GM19324 (cell line): ENCODE measurements at regions not wholly inside any gene's neighbourhood (a gene's known extent, or its start where the extent isn't known, plus 50 kb on each side); places are given as distances from the start of the nearest gene placed in this dataset.
A peak's percentile ranks its signal among the peaks of the same experiment; 100 is the strongest.

Experiments
- ATAC-seq: cut with Tn5 transposase; IDR thresholded peaks from one replicate; pipeline ENCODE4 v1.9.1; 2021; ENCODE audit warnings: mild to moderate bottlenecking, moderate library complexity; ENCODE audit not compliant: unreplicated experiment, low FRiP score

DNA sequence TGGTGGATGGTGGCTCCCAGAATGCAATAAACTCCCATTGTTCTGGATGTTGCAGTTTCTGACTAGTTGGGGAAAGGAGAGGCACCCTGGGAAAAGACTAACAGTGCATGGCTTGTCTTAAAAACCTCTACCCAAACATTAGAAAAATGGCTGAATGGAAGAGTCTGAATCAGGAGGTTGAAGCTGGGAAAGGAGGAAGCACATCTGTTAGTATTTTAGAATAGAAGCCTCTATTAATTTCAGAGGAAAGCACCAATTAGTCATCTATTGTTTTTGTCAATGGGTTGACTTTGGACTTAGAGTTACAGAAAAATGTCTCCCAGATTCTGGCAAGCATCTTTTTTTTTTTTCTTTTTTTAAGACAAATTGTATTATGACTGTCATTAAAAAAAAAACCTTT lies 56.1 kb upstream of the ELMO1 start:
- ATAC-seq: no peak

DNA sequence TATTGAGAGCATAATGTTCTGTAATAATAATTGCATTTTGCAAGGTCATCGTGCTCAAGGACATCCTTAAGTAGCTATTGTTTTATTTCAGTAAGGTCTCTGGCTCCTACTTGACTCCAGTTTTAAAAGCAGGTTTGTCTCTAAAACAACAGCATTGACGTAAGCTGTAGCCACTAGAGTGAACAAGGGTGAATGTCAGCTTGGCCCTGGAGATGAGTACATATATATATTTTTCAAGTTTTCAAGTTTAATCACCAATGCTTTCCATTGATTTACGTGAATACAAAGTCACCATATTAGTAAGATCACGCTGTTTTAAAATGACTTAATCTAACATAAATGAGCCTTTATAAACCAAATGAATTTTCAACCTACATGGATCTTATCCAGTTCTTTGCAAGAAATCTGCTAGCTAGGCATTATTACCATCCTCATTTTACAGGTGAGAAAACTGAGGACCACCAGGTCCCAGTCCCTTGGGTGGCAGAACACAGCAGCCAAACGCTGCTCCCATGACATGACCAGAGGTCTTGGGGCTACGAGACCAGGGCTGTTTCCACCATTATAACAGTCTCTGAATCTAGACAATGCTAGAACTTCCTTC lies 57.2 kb upstream of the ELMO1 start:
- ATAC-seq: no peak

DNA sequence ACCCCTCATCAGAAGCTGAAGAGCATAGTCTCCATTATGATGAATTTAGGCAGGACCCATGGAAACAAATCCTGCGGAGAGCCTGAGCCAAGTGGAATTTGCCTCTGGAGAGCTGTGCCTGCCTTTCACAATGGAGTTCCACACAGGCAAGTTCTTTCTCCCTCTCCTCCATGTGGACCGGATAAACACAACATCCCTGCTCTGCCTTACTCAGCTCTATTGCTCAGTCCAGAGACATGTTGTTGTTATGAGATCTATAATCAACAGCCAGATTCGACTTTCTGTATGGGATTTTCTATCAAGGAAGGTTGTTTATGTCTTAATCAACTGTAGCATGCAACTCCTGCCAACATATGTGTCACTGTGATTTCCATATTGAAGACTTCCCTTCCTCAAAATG lies 59.5 kb upstream of the ELMO1 start:
- ATAC-seq: no peak

DNA sequence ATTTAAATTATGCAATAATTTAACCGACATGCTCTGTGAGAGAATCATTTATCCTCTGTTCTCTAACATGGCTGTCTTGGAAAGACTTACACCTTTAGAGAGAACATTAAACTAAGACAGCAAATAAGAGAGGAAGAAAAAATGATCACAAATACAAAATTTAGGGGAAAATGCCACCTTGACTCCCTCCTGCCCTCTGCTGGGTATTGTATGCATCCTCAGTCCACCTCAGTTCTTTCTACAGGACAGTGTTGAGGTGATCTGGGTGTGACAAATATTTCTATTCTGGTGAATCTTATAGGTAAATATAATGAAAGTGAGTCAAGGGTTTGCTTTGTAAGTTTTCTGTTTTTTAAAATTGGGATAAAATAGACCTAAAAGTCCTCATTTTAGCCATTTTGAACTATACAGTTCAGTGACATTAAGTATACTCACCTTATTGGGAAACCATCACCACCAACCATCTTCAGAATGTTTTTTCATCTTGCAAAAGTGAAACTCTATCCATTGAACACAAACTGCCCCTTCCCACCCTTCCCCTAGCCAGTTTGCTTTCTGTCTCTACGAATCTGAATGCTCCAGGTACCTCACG lies 61.5 kb upstream of the ELMO1 start:
- ATAC-seq: no peak

DNA sequence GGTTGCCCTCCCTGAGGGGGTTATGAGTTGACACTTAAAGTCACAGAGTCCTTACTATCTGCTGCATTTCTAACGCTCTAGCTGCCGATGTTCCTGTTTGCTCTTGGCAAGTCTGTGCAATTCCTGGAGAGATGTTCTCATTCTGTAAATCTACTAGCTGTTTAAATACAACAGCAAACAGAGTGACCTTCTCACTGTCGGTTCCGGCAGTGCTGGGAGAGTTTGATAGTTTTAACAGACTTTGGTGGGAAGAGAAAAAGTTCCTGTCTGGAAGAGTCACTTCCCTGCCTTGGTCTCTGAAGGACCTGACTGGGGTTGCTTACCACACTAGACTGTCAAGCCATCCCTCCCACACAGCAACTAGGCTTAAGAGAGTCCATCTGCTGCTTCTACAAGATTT lies 63.3 kb upstream of the ELMO1 start:
- no peak for ATAC-seq

DNA sequence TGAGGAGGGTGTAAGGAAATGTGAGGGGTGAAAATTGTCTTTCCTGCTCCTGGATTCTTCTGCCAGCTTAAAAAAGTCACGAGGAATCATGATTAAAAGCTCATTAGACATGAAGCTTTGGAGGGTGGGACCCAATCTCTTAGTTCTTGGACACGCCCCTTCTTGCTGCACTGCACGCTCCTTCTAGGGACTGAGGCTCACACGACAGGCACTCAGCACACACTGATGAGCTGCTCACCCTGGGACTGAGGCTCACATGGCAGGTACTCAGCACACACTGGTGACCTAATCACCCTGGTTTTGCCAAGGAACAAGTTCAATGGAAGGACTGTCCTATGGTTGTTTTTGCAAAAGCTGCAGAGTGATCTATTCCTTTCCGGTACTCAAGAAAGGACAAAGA lies 65.8 kb upstream of the ELMO1 start:
- no peak for ATAC-seq

DNA sequence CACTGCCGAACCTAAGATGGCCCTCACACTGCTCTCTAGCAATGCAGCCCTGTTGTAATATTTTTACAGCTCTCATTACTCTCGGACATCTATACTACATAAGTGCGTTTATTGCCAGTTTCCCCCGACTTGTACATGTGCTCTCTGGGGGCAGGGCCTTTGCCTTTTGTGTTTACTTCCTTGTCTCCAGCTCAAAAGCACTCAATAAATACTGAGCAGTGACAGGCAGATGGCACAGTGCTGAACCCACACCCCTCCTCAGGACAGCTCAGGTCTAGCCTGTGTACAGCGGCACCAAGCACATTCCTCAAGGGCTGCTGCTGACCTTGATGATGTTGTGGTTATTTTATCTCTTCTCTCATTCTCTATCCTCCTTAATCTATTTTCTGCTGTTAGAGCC lies 68.0 kb upstream of the ELMO1 start:
- ATAC-seq: no peak

DNA sequence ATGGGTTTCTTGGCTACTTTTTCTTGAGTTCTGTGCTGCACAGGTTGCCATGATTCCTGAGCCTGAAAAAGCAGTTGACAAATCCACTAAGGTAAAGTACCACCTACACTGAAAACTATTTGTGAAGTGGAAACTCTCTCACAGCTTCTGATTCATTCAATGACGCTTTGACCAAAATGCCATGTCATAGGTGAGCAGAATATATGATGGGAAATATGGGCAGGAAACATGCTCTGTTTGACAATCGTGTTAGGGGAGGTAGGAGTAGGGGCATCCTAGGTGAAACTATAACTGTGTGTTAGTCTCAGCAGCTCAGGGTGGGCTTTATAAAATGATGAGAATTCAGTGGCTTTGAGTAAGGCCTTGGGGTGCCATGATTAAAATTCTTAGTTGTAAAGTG lies 69.6 kb upstream of the ELMO1 start:
- ATAC-seq: no peak

DNA sequence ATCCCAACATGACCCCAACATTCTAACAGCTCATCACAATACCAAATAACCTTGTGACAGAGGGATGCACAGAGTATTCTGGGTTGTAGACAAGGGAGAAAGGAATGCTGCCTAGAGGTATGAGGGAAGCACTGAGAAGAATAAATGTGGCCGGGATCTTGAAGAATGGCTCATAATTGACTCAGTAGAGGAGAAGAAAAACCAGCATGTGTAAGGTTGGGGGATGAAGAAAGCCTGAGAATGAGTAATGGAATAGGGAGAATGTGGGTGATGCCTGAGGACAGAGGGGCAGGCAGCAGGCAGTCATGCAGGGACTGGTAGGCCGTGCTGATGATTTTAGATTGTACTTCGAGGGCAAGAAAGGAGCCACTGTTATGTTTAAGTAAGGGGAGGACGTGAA lies 75.4 kb upstream of the ELMO1 start:
- no peak for ATAC-seq

DNA sequence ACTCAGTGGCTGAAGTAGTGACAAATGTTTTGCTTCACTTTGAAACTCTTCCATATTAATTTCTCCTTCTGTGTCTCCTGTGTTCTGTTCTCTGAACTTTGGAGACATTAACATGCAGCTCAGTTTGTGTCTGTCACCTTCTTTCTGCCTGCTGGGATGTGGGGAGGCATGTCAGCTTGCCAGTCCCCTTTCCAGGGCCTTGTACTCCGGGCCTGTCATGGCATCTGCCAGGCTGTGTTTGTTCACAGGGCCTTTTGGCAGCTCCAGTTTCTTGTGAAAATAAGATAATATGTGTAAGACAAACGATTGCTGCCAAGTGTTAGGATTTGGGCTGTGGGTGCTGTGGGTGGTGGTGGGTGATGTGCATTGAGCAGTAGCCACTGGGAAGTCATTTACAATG lies 76.1 kb upstream of the ELMO1 start:
- no peak for ATAC-seq

DNA sequence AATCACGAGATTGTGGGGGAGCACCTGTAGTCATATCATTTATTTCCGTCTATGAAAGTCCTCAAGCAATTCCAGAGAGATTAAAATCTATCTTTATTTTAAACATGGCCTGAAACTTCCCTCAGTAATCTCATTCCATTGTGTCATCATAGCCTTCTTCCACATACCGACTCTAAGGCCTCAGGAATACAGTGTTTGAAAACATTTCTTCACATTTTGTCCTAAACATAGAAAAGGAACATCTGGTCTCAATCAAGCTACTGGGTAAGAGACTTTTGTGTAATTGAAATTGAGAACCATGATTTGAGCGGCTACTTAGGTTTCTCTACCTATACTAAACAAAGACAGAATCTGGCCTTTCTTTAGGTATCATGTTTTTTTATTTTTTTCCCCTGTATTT lies 78.0 kb upstream of the ELMO1 start:
- no peak for ATAC-seq

DNA sequence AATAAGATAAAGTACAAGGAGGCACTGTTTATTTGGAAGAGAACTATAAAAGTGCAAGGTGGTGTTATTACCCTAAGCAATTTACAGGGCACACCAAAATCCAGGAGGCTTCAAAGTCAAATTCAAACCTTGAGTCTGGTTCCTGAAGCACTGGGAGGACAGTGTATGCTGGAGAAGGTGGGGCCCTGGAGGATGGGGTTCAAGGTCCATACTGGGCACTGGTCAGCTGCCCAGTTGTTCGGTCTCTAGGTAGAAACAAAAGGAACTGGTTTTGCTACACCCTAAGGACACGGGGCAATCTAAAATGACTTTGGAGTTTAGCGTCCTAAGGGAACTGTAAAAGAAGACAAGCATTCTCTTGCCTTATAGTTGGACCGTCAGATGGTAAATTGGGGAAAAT lies 78.4 kb upstream of the ELMO1 start:
- ATAC-seq: no peak

DNA sequence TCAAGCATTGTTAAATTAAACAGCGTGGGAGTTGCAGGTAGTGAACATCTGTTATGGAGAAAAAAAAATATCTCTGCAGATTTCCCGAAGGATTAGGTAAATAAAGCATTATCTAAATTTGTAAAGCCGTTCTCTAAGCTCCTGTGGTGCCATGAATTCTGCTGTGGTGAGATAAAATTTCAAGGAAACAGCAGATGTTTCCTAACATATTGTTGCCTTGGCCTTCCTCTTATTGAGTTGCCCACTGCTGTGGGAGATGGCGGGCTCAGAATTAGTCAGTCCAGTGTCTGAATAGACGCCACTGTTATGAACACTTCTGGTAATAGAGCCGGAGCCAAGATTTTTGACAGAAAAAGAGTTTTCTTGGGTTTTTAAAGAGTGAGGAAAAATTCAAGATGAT lies 82.6 kb upstream of the ELMO1 start:
- no peak for ATAC-seq

DNA sequence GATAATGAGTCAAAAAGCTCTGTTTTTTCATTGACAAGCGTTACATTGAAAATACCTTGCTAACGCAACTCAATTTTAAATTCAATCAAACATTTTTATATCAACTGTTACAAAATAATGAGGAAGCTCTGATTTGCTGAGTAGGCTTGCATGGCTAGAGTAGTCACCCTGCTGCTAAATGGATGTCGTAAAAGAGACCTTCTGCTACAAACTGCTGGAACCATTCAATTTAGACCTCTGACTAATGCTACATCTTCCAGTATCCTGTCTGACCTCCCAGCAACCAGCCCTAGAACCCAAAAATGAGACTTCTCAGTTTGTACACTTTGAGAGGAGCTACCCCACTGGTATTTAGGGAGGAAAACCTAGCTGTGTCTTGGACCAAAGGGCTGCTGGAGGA lies 84.0 kb upstream of the ELMO1 start:
- no peak for ATAC-seq

DNA sequence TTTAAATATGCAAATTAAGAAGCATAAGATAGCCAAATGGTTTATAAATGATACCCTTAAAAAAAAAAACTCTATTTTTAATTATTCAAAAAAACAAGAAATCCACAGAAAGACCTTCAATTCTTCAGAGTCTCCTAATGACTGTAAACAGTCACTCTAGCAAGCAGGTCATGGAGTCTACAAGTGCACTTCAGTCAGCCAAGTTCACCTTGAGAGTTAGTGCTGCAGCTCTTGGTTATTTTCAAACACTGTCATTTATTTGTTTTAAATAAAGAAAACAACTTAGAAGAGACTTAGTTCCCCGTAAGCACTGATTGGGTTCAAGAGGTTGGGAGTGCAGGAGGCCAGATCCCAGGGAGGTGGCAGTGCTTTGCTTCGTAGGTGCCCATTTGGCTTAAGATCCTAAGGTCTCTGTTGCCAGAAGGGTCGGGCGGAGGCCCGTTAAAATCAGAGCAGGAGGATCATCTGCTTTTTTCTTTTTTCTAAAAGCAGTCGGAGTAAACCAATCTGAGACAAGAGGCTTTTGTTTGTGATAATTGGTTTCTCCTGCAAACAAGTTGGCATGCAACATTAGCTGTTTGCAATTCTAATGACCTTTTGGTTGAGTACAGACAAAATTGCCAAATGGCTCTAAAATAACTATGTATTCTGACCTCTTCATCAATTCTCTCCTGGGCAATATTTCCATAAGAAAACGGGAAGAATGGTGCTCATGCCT lies 86.4 kb upstream of the ELMO1 start:
- no peak for ATAC-seq

DNA sequence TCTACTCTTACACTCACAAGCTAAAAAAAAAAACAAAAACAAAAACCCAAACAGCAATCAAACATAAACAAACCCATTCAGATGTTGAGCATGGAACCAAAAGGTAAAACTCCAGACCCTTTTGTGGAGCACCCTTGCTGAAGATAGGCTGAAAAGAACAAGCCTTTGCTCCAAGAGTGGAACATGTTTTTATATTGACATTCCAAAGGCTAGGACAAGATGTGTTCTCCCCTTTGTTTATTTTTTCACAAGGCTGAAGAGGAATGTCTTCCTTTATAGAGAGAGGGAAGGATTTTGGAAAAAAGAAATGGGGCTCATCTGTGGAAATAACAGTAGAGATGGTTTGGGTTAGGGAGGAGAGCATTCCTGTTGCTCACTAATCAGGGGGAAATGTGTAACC lies 87.2 kb upstream of the ELMO1 start:
- ATAC-seq: no peak

DNA sequence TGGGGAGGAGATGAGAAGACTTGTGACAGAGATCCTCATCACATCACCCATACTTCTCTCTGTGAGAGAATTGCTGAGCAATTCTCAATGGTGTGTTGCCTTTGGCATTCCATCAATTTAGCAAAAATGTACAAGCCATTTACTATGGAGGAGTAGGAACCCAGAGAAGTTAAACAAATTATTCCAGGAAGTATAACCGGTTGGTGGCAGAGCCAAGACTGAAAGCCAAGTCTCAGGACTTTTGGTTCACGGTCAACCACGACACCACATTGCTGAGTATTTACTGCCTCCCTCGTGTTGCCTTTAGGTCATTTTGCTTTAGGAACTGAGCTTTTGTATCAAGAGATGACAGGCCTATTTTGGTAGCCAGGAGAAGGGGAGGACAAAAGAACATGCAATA lies 88.0 kb upstream of the ELMO1 start:
- no peak for ATAC-seq

DNA sequence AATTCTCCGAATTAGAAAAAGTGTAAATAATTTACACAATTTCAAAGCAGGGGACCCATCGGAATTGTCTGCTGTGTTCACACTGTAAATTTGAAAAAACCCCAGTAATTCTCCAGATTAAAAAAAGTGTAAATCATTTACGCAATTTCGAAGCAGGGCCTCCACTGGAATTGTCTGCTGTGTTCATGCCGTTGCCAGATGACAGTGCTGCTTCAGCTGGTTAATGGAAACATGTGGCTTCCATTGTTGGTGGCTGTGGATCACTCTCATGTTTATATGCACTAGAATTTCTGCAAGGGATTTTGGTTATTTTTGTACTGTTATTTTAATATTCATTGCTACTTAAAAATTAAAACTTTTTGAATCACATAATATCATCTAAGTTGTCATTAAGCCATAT lies 88.8 kb upstream of the ELMO1 start:
- ATAC-seq: no peak

DNA sequence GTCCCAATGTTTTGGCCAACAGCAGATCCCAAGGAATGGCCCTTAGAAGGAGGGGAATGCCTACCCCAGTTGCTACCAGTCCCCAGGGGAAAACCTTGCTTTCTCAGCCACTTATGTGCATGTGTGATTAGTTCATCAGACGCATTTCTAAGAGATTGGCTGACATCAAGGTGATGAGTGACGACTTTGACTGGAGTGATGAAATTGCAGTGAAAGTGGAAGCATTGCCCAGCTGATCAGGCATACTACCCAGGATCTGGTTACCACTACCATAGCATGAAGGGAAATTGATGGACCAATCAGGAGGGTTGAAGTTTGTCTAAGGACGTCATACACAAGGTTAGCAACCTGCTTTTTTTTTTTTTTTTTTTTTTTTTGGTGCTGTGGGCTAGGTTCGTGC lies 90.3 kb upstream of the ELMO1 start:
- ATAC-seq: no peak

DNA sequence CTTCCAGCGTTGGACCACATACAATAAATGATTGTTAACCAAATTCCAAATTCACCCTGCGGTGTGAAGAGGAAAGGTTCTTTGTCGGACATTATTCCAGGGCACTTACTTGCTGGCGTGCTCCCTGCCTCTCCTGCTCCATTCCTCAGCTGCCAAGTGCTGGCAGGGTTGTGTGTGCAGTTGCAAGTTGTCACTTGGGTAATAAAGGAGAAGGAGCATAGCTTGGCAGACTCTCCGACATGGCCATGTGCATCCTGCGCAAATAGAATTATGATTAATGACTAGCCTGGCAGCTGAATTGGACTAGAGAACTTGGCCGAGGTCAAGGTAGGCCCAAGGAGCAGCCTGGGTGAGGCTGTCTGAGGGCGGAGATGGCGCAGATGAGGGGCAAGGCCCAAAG lies 92.3 kb upstream of the ELMO1 start:
- no peak for ATAC-seq

DNA sequence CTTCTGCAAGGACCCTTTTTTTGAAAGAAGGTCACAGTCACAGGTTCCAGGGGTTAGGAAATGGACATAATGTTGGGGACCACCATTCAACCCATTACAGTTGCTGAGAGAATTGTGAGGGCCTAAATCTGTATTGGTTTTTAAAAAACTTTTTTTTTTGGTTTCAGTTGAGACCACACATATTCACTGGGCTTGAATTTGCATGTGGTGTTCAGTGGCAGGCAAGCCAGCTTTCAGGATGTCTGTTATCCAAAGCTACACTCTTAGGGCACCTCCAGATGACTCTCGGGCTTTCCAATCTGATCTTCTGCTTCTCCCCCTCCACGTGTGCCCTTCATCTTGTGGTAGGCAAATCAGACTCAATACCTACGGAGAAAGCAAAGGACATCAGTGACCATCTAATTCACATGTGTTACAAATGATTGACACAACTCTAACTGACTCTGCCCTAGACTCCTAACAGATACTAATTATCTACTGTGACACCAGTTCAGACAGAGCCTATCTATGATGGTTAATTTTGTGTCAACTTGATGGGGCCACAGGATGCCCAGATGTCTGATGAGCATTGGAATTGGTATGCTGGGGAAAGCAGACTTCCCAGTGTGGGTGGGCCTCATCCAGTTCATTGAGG lies 93.3 kb upstream of the ELMO1 start:
- peak; percentile 72 for ATAC-seq
